NCI-H526 treated with DMSO at 0.1 percent for 48 hours (cell line): ENCODE measurements at regions not wholly inside any gene's neighbourhood (a gene's known extent, or its start where the extent isn't known, plus 50 kb on each side); places are given as distances from the start of the nearest gene placed in this dataset.
"Not testable (repeated sequence)": the region's sequence is repeated elsewhere in the genome, so short reads cannot be mapped to it uniquely, and the experiment has no call there.

ENCODE experiments used
- DNase-seq: peaks from one replicate; lab custom pipeline; 2025; lab: John Stamatoyannopoulos, UW

DNA sequence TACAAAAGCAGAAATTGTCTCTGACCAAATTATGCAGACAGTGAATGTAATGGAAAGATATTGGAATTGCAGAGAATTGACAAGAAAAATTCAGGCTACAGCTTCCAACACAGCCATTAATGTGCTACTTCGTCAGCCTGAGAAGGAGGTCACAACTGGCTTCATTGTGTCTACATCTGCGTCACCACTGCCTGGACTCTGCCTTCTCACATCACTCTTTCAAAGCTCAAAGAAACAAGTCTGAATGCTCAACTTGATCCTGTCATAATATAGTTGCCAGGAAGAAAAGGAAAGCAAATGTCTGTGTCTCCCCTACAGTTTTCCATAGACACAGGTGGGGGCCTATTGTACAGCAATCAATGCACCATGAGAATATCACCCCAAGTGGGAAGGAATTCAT is 806.5 kb upstream of the CDH10 start:
- no peak for DNase-seq

DNA sequence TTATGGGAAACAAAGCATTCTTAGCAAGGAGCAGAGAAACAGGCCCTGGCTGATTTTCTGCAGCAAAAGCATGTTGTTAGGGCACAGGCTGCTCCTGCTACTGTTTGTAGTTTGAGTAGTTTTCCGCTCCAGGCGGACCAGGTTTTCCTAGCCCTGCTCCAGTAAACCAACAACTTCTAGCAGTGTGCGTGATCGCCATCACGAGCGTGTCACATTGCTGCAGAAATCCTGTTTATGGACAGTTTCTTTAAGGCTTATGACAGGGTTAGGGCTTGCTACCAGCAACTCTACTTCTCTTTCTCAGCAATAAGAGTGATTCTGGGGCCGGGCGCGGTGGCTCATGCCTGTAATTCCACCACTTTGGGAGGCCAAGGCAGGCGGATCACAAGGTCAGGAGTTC is 803.9 kb upstream of the CDH10 start:
- DNase-seq = peak; percentile 64

- peak; percentile 78 for DNase-seq
Measured at GRCh38 chr5:25448190-25448621, 803.4 kb upstream of the CDH10 start.

GRCh38 chr5:25446061-25446420 is 801.3 kb upstream of the CDH10 start:
- not testable (repeated sequence) for DNase-seq

GRCh38 chr5:25445381-25446060 is 800.7 kb upstream of the CDH10 start:
- DNase-seq = not testable (repeated sequence)

DNA sequence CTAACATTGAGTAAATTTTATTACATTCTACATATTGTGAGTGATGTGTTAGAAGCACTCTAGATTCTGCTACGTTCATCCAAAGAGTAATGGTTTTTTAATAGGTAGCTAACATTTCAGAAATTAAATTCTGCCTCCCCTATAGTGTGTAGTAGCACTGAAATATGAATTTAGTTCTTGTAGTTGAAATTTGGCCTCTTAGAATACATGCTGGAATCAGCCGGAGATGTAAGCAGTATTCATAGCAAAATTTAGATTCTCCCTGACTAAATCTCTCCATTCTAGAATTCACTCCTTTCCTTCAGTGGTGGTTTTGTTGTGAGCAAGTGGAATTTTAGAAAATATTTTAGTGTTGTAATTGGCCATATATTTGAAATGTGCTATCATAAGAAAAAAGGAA is 799.9 kb upstream of the CDH10 start:
- no peak for DNase-seq

DNA sequence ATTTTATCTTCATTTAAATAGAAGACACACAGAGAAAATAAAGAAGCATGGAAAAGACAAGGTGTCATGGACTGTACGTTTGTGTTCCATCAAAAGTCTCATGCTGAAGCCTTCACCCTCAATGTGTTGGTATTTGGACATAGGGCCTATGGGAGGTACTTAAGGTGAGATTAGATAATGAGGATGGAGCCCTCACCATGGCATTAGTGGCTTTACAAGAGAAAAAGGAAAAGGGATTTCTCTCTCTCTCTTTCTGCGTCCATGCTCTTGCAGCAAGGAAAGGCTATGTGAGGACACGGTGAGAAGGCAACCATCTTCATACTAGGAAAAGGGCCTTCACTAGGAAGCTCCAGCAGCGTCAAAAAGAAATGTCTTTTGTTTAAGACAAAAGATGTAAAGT is 797.0 kb upstream of the CDH10 start:
- DNase-seq = no peak

DNA sequence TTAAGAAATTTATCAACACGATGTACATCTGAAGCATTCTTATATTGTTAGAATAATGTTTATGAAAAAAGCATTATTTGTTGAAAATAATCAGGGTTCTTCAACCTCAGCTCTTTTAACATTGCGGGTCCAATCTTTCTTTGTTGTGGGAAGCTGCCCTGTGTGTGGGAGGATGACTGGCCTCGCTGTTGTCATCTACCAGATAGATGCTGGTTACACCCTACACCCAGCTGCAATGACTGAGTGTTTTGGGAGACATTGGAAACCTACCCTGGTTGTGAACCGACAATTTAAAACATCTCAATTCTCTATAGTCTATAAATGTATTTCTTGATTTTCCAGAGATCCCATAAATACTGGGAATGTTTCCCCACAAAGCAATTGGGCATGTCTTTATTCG is 794.2 kb upstream of the CDH10 start:
- DNase-seq = no peak

GRCh38 chr5:25438375-25438774 is 793.6 kb upstream of the CDH10 start:
- DNase-seq = not testable (repeated sequence)

GRCh38 chr5:25436452-25436851 is 791.7 kb upstream of the CDH10 start:
- DNase-seq = no peak

DNA sequence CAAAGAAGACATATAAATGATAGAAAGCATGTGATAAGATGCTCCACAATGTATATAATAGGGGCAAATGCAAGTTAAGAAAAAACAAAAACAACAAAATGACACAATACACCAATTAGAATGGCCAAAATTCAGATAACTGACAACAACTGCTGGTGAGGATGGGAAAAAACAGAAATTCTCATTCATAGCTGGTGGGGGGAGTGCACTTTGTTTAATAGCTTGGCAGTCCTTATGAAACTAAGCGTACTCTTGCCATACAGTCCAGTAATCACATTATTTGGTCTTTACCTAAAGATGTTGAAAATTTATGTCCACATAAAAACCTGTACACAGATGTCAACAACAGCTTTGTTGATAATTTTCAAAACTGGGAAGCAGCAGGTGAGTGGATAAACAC is 791.1 kb upstream of the CDH10 start:
- no peak for DNase-seq

DNA sequence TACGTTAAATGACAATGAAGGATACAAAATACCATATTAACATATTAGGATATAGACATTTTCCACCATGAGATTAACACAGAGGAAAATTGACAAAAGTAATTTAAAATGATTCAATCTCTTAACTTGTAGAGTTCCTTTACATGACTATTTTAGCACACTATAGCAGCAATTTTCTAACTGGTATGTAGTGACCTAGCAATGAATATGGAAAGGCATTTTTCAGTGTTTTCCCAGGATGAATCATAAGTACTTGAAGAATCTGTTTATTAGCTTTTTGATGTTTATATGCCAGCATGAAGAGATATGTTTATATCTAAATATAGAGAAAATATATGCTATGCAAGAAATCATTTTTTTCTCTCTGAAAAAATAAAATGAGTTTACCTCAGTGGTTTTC is 782.5 kb upstream of the CDH10 start:
- DNase-seq = no peak

GRCh38 chr5:25423271-25423670 is 778.5 kb upstream of the CDH10 start:
- no peak for DNase-seq

DNA sequence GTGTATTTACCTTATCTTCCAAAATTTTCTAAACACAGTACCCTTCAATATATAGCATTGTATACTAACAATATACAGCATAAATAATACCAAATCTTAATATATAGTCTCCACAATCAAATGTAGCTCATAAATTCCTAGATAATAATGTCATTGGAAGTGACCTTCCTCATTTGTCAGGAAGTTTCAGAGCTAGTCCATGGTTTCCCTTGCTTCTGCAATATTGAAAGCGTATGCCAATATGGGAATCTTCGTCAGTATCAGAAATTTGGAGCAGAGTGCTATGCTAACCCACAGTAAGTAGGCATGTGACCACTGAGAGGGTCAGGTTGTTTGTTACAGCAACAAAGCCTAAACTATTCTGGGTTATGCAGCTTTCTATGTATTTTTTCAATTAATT is 774.9 kb upstream of the CDH10 start:
- DNase-seq = no peak

DNA sequence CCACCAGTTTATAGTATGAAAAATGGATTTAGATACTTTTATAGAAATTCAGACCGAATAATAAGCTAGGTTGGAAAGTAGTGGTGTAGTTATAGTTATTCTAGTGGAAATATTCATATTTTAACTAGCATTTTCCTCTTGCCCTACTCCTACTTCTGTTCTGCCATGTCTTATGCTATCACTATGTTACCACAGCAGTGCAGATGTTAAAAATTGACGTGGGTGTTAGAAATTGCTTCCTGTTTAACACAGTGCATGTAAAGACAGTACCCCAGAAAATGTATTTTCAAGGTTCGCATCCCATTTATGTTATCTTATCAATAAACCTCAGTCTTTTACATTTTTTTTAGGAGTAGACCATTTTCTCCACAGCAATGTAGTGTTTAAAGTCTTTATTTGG is 774.2 kb upstream of the CDH10 start:
- DNase-seq = no peak

GRCh38 chr5:25418319-25418859 is 773.6 kb upstream of the CDH10 start:
- no peak for DNase-seq

DNA sequence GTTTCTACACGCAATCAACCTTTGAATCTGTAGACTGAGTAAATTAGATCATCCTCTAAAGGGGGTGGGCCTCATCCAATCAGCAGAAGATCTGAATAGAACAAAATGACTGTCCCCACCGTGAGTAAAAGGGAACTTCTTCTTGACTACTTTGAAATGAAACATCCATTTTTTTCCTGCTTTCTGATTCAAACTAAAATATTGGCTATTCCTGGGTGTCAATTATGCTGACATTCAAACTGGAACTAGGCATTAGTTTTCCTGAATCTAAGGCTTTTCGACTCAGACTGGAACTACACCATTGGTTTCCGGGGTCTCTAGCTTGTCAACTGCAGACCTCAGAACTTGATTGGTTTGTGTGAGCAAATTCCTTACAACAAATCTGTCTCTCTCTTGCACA is 772.2 kb upstream of the CDH10 start:
- DNase-seq = no peak

DNA sequence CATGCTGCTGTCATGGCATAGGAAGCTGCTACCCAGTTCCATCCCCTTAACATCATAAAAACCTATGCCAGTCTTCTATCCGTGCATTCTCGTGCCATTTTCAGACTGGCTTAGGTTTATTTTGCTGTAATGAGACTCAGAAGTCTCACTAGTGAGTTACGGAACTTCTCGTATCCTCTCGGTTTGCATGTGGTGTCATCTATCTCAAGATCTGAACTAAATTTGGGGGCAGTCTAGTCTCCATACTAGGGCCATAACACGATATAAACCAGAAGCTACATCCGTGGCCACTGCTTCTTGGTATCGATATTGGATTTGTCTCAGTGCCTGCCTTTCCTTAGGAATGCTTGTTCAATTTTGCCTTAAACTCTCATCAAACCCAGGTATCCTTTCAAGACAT is 771.2 kb upstream of the CDH10 start:
- DNase-seq = no peak

DNA sequence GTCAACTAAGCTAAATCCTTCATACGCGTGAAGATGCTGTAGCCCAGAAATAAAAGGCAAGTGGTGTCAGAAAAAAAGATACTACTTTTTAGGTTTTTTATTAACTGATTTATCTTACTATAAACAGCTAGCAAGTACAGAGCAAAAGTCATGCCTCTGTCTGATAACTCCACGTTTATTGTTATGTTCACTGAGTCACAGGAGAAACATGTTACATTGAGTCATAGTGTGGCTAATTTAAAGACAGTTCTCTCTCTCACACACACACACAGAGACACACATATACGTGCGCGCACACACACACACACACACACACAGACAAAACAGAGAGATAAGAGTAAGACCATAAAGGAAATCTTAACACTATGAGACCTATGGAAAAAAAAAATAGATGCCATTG is 770.0 kb upstream of the CDH10 start:
- DNase-seq = no peak

DNA sequence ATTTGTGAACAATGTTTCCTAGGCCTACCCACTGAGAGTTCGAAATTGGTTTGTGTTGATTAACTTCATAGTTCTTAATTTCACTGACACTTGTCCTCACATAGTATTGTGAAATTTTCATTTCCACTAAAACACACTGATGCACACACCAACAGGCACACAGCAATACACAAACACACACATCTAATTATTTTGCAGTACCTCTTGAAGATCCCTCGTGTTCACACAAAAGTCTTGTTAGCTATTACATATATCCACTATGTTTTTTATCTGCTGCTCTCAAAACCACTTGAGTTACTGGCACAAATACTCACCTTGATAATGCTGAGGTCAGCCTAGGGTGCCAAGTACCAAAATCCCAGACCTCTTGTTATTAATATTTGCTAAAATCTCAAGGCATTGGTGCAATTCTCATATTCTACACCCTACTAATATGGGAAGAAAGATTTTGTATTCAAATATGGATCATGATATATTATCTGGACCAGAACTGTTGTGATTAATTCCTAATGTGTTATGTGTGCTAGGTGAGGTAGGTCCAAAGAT is 767.4 kb upstream of the CDH10 start:
- DNase-seq = no peak

DNA sequence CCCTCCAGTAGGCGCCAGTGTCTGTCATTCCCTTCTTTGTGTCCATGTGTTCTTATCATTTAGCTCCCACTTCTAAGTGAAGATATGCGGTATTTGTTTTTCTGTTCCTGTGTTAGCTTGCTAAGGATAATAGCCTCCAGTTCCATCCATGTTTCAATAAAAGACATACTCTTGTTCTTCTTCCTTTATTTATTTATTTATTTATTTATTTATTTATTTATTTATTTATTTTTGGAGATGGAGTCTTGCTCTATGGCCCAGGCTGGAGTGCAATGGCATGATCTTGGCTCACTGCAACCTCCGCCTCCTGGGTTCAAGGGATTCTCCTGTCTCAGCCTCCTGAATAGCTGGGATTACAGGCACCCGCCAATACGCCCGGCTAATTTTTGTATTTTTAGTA is 762.6 kb upstream of the CDH10 start:
- DNase-seq = not testable (repeated sequence)

GRCh38 chr5:25405850-25406249 is 761.1 kb upstream of the CDH10 start:
- DNase-seq = no peak

GRCh38 chr5:25399878-25400480 is 755.2 kb upstream of the CDH10 start:
- no peak for DNase-seq

DNA sequence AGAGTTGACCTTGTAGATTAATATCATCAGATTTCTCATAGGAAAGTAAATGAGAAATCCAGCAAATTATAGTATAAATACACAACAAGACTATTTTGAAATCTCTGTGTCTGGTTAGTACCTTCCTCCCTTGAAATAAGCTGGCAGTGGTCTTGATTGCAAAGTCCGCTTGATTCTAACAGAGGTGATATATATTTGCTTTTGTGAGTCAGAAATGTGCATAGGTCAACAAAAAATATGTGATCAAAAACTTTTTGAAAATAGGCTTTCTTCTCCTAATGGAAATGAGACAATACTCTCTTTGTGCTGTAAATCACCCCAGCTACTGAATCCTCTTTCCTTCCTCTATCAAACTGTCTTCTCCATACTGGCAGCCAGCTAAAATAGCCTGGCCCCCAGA is 749.2 kb upstream of the CDH10 start:
- no peak for DNase-seq
